Body of pancreas (tissue), 4 donors: ENCODE measurements at regions not wholly inside any gene's neighbourhood (a gene's known extent, or its start where the extent isn't known, plus 50 kb on each side); places are given as distances from the start of the nearest gene placed in this dataset.

Source experiments
- CTCF ChIP-seq, 7 experiments: fragments of 450-650 bp in 4 of 7; fragments of 200-600 bp in 3 of 7; sonication (generic) in 3 of 7; IDR thresholded peaks; one replicate each; pipeline ENCODE4 v1.5.1; 2016 to 2019; ENCODE audit warnings: antibody characterized with exemption in 7 of 7
- POLR2A ChIP-seq, 3 donors: fragments of 450-650 bp; IDR thresholded peaks; one replicate each; pipeline ENCODE4 v1.6.1; 2016; ENCODE audit warnings: antibody characterized with exemption in 3 of 3, mild to moderate bottlenecking in 2 of 3

DNA sequence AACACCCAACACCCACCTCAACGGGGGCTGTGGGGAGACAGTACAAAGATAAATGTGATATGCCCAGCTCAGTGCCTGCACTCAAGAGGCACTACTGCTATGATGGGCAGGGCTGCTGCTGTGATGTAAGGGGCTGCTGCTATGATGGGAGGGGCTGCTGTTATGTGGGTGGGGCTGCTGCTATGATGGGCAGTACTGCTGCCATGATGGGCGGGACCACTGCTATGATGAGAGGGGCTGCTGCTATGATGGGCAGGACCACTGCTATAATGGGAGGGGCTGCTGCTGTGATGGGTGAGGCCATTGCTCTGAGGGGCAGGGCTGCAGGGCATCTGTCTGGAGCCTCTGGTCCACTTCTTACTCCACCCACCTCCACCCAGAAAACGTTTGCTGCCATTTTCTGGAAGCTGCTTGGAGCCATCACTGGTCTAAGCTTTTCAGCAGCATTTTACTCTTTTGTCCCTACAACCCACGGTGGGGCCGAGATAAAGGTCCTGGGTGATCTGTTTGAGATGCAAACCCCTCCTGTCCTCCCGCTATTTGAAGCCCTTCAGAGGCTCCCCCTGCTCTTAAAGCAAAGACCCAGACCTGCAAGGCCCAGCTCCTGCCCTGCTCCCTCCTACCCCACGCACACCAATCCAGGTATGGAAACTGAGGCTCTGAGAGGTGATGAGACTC is 656.9 kb downstream of the PTPRU start:
- TF ChIP-seq CTCF (IDR thresholded peaks at IDR 0.05) = no peak
- TF ChIP-seq POLR2A (IDR thresholded peaks at IDR 0.05) = no peak
